Vagina (tissue), 2 donors: ENCODE measurements at regions not wholly inside any gene's neighbourhood (a gene's known extent, or its start where the extent isn't known, plus 50 kb on each side); places are given as distances from the start of the nearest gene placed in this dataset.
"Not testable (repeated sequence)": the region's sequence is repeated elsewhere in the genome, so short reads cannot be mapped to it uniquely, and the experiment has no call there.

Experiments
- DNase-seq, 2 donors: peaks; one replicate each; pipeline ENCODE4 v3.0.0-alpha.2; 2017; ENCODE audit errors: extremely low spot score in 2 of 2
- H3K27ac ChIP-seq: fragments of 200-600 bp; sonication (generic); one replicate; pipeline ENCODE4 v1.5.1; 2019
- H3K27me3 ChIP-seq: fragments of 200-600 bp; sonication (generic); one replicate; pipeline ENCODE4 v1.5.1; 2019
- H3K36me3 ChIP-seq, 2 donors: fragments of 200-600 bp; sonication (generic); one replicate each; pipeline ENCODE4 v1.5.1; 2017 to 2019
- H3K4me1 ChIP-seq: fragments of 200-600 bp; sonication (generic); one replicate; pipeline ENCODE4 v1.5.1; 2019
- H3K4me3 ChIP-seq, 2 donors: fragments of 200-600 bp; sonication (generic); 1 replicate in 1 of 2; 2 replicates in 1 of 2; pipeline ENCODE4 v1.5.1; 2016 to 2019
- H3K9me3 ChIP-seq: fragments of 200-600 bp; sonication (generic); one replicate; pipeline ENCODE4 v1.5.1; 2019
- CTCF ChIP-seq, 3 experiments: fragments of 450-650 bp in 2 of 3; fragments of 200-600 bp in 1 of 3; sonication (generic) in 1 of 3; IDR thresholded peaks; one replicate each; pipeline ENCODE4 v1.5.1; 2017 to 2019; ENCODE audit warnings: antibody characterized with exemption in 3 of 3, mild to moderate bottlenecking in 2 of 3, moderate library complexity in 2 of 3
- POLR2A ChIP-seq, 2 donors: fragments of 450-650 bp; IDR thresholded peaks; one replicate each; pipeline ENCODE4 v1.6.1; 2017; ENCODE audit warnings: antibody characterized with exemption in 2 of 2, mild to moderate bottlenecking in 2 of 2, moderate library complexity in 2 of 2
- POLR2AphosphoS5 ChIP-seq, 2 donors: sonication (generic); formaldehyde crosslinking; IDR thresholded peaks; one replicate each; pipeline ENCODE4 v1.9.0; 2017; ENCODE audit warnings: antibody characterized with exemption in 2 of 2, mild to moderate bottlenecking in 2 of 2, low read depth in 1 of 2; ENCODE audit not compliant: insufficient read depth in 1 of 2
- intact Hi-C: fragments of 100-400 bp; cut with DNase I; formaldehyde crosslinking; loops from one replicate; pipeline ENCODE4 v1.15.1; 2023

DNA sequence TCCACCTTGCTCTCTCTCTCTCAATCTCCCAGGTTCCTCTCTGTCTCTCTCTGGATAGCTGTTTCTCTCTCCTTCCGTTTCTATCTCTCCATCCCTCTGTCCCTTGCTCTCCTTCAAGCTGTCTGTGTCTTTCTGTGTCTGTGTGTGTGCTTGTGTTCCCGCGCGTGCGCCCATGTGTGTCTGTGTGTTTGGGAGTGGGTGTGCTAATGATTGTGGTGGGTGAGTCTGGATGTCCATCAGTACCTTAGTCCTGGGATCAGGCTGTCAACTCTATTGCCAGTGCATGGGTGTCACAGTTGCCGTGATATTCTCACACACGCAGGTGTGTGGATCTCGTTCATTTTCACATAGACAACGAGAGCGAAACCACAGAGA is 1380.6 kb upstream of the DEFB115 start:
- intact Hi-C loops = no loop called here
- DNase-seq = peak; percentile 85 to 98
- H3K9me3 ChIP-seq = no peaks in the 10 kb centered on the region

GRCh38 chr20:29877411-29878280 is 1379.8 kb upstream of the DEFB115 start:
- H3K4me3 ChIP-seq, H3K36me3 ChIP-seq, intact Hi-C loops, H3K9me3 ChIP-seq, H3K27ac ChIP-seq, H3K27me3 ChIP-seq, H3K4me1 ChIP-seq, DNase-seq: not testable (repeated sequence)

More for the DNA sequence above, 1380.6 kb upstream of the DEFB115 start:
- Histone ChIP-seq H3K27ac (no peak overlapping the region), H3K4me1 (no peaks in the 10 kb centered on the region), H3K27me3 (no peaks in the 10 kb centered on the region), H3K36me3 (no peaks in the 10 kb centered on the region), H3K4me3 (no peak overlapping the region)
- TF ChIP-seq POLR2AphosphoS5 (IDR thresholded peaks at IDR 0.05; ENCODE audit: insufficient read depth in 1 of 2, low read depth in 1 of 2) (no peak), CTCF (IDR thresholded peaks at IDR 0.05) (no peak), POLR2A (IDR thresholded peaks at IDR 0.05) (no peak)

- H3K4me3 ChIP-seq = no peak overlapping the region
- H3K4me1 ChIP-seq = no peaks in the 10 kb centered on the region
- H3K36me3 ChIP-seq = no peaks in the 10 kb centered on the region
- intact Hi-C loops = no loop called here
- H3K27me3 ChIP-seq = no peaks in the 10 kb centered on the region
- no peak for TF ChIP-seq POLR2A (IDR thresholded peaks at IDR 0.05)
- TF ChIP-seq CTCF (IDR thresholded peaks at IDR 0.05) = no peak
- TF ChIP-seq POLR2AphosphoS5 (IDR thresholded peaks at IDR 0.05; ENCODE audit: insufficient read depth in 1 of 2, low read depth in 1 of 2) = no peak
- H3K27ac ChIP-seq = no peak overlapping the region
- H3K9me3 ChIP-seq = no peaks in the 10 kb centered on the region
- DNase-seq = peak; percentile 85 to 98
Observed at GRCh38 chr20:29878281-29878741, 1379.2 kb upstream of the DEFB115 start.

- Histone ChIP-seq H3K9me3 (no peaks in the 10 kb centered on the region), H3K4me3 (no peak overlapping the region), H3K4me1 (no peaks in the 10 kb centered on the region), H3K36me3 (no peaks in the 10 kb centered on the region), H3K27me3 (no peaks in the 10 kb centered on the region), H3K27ac (no peak overlapping the region)
- intact Hi-C loops = no loop called here
- DNase-seq = peak; percentile 88 to 98
- no peak for TF ChIP-seq CTCF (IDR thresholded peaks at IDR 0.05)
- no peak for TF ChIP-seq POLR2A (IDR thresholded peaks at IDR 0.05)
- no peak for TF ChIP-seq POLR2AphosphoS5 (IDR thresholded peaks at IDR 0.05; ENCODE audit: insufficient read depth in 1 of 2, low read depth in 1 of 2)
Observed at GRCh38 chr20:29878777-29879442, 1378.6 kb upstream of the DEFB115 start.

- intact Hi-C loops, DNase-seq, H3K36me3 ChIP-seq, H3K4me1 ChIP-seq, H3K9me3 ChIP-seq, H3K27ac ChIP-seq, H3K4me3 ChIP-seq, H3K27me3 ChIP-seq: not testable (repeated sequence)
Observed at GRCh38 chr20:29881107-29881506, 1376.4 kb upstream of the DEFB115 start.

DNA sequence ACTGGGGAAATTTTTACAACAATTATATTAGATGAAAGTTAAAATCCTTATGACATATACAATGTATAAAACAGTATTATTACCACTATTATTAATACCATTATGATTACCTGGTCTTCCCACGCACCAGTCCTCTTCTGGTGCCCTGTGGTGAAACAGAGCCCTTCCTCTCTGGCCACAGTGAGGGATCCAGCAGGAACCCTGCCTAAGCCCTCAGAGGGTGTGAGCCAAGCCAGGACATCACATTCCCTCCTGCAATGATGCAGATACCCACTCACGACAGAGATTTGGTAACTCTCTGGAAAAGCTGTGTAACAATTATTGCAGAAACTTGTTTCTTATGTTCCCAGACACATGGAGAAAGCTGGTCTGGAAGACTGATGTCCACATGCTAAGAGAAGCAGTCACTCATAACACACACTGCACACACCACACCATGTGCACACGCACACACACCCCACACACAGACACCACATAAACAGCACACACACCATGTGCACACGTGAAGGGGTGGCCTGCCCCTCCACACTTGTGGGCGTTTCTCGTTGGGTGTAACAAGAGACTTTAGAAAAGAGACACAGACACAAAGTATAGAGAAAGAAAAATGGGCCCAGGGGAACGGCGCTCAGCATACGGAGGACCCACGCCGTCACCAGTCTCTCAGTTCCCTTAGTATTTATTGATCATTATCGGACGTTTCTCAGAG is 1373.8 kb upstream of the DEFB115 start:
- H3K9me3 ChIP-seq, H3K27ac ChIP-seq, intact Hi-C loops, H3K4me3 ChIP-seq, H3K27me3 ChIP-seq, H3K36me3 ChIP-seq, H3K4me1 ChIP-seq: not testable (repeated sequence)
- peak in 1 of 2 donors; percentile 87 for DNase-seq

DNA sequence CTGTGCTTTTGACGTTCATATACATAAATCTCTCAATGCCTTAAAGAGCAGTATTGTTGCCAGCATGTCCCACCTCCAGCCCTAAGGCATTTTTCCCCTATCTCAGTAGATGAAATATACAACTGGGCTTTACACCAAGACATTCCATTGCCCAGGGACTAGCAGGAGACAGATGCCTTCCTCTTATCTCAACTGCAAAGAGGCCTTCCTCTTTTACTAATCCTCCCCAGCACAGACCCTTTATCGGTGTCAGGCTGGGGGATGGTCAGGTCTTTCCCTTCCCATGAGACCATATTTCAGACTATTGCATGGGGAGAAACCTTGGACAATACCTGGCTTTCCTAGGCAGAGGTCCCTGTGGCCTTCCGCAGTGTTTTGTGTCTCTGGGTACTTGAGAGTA is 1373.1 kb upstream of the DEFB115 start:
- intact Hi-C loops, DNase-seq, H3K9me3 ChIP-seq: not testable (repeated sequence)

DNA sequence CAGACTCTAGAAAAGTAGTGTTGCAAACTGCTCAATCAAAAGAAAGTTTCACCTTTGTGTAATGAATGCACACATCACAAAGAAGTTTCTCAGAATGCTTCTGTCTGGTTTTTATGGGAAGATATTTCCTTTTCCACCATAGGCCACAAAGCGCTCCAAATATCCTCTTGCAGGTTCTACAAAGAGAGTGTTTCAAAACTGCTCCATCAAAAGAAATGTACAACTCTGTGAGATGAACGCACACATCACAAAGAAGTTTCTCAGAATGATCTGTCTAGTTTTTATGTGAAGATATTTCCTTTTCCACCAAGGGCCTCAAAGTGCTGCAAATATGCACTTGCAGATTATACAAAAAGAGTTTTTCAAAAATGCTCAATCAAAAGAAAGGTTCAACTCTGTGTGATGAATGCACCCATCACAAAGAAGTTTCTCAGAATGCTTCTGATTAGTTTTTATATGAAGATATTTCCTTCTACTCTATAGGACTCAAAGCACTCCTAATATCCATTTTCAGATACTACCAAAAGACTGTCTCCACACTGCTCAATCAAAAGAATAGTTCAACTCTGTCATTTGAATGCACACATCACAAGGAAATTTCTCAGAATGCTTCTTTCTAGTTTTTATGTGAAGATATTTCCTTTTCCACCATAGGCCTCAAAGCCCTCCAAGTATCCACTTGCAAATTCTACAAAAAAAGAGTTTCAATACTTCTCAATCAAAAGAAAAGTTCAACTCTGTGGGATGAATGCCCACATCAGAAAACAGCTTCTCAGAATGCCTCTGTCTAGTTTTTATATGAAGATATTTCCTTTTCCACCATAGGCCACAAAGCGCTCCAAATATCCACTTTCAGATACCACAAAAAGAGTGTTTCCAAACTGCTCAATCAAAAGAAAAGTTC is 1371.9 kb upstream of the DEFB115 start:
- H3K9me3 ChIP-seq, H3K4me1 ChIP-seq, intact Hi-C loops, H3K4me3 ChIP-seq, DNase-seq, H3K36me3 ChIP-seq, H3K27me3 ChIP-seq, H3K27ac ChIP-seq: not testable (repeated sequence)

More for the DNA sequence above, 1373.1 kb upstream of the DEFB115 start:
- H3K36me3 ChIP-seq, H3K27ac ChIP-seq, H3K4me3 ChIP-seq, H3K27me3 ChIP-seq, H3K4me1 ChIP-seq: not testable (repeated sequence)
